Bronchial epithelial cell (primary cell): ENCODE measurements at regions not wholly inside any gene's neighbourhood (a gene's known extent, or its start where the extent isn't known, plus 50 kb on each side); places are given as distances from the start of the nearest gene placed in this dataset.
A peak's percentile ranks its signal among the peaks of the same experiment; 100 is the strongest.
"Not testable (repeated sequence)": the region's sequence is repeated elsewhere in the genome, so short reads cannot be mapped to it uniquely, and the experiment has no call there.

Experiments used
- DNase-seq: peaks from one replicate; pipeline ENCODE4 v3.0.0-alpha.2; 2010; ENCODE audit warnings: low read depth
- FAIRE-seq: peaks from 2 replicates; lab custom pipeline; 2011; peaks lifted over from hg19 to GRCh38; lab: Jason Lieb, UNC
- H3K27me3 ChIP-seq: 2 replicates; pipeline ENCODE4 v1.5.1; 2011; ENCODE audit warnings: low read length; ENCODE audit not compliant: control insufficient read depth, insufficient read depth
- H3K36me3 ChIP-seq: 2 replicates; pipeline ENCODE4 v1.5.1; 2011; ENCODE audit warnings: low read length; ENCODE audit not compliant: control insufficient read depth, insufficient read depth
- H3K4me3 ChIP-seq: 2 replicates; pipeline ENCODE4 v1.5.1; 2011; ENCODE audit warnings: mild to moderate bottlenecking, low read depth, low read length, control low read depth
- CTCF ChIP-seq: IDR thresholded peaks from 2 replicates; pipeline ENCODE4 v1.5.1; 2011; ENCODE audit warnings: mild to moderate bottlenecking, moderate library complexity, low read length, control low read depth, inconsistent platforms; ENCODE audit not compliant: insufficient read depth, severe bottlenecking

- no peak for TF ChIP-seq CTCF
- no peak for DNase-seq
- Histone ChIP-seq H3K4me3 (no peak overlapping the region), H3K36me3 (no peaks in the 10 kb centered on the region), H3K27me3 (no peaks in the 10 kb centered on the region)
- no peak for FAIRE-seq
Observed at GRCh38 chr12:3381059-3382047, 109.7 kb upstream of the PRMT8 start.

GRCh38 chr12:3389986-3390385 lies 101.0 kb upstream of the PRMT8 start:
- FAIRE-seq (no peak), DNase-seq (no peak)
- no peaks in the 10 kb centered on the region for H3K36me3 ChIP-seq
- H3K27me3 ChIP-seq = peaks cover 4% of the 10 kb centered on the region
- no peak for TF ChIP-seq CTCF
- H3K4me3 ChIP-seq = no peak overlapping the region

- DNase-seq, H3K27me3 ChIP-seq, FAIRE-seq, H3K36me3 ChIP-seq, H3K4me3 ChIP-seq: not testable (repeated sequence)
Observed at GRCh38 chr12:3397596-3397995, 93.4 kb upstream of the PRMT8 start.

- H3K4me3 ChIP-seq = no peak overlapping the region
- no peak for FAIRE-seq
- TF ChIP-seq CTCF = no peak
- no peaks in the 10 kb centered on the region for H3K27me3 ChIP-seq
- DNase-seq = peak; percentile 16
- no peaks in the 10 kb centered on the region for H3K36me3 ChIP-seq
Observed at GRCh38 chr12:3398196-3398789, 92.7 kb upstream of the PRMT8 start.

GRCh38 chr12:3405821-3406220 lies 85.2 kb upstream of the PRMT8 start:
- no peak for TF ChIP-seq CTCF
- no peak for FAIRE-seq
- DNase-seq = no peak
- no peaks in the 10 kb centered on the region for H3K27me3 ChIP-seq
- no peaks in the 10 kb centered on the region for H3K36me3 ChIP-seq
- H3K4me3 ChIP-seq = no peak overlapping the region

- FAIRE-seq (no peak), DNase-seq (no peak)
- Histone ChIP-seq H3K4me3 (no peak overlapping the region), H3K36me3 (no peaks in the 10 kb centered on the region), H3K27me3 (no peaks in the 10 kb centered on the region)
- TF ChIP-seq CTCF = no peak
Observed at GRCh38 chr12:3407723-3408122, 83.3 kb upstream of the PRMT8 start.
